22Rv1 (cell line): ENCODE measurements at regions not wholly inside any gene's neighbourhood (a gene's known extent, or its start where the extent isn't known, plus 50 kb on each side); places are given as distances from the start of the nearest gene placed in this dataset.

Experiments
- CTCF ChIP-seq: fragments of 450-650 bp; IDR thresholded peaks from 2 replicates; pipeline ENCODE4 v1.5.1; 2017; ENCODE audit warnings: mild to moderate bottlenecking
- ZFX ChIP-seq: fragments of 450-650 bp; IDR thresholded peaks from 2 replicates; pipeline ENCODE4 v1.6.1; 2017; ENCODE audit warnings: antibody characterized with exemption, borderline replicate concordance

- TF ChIP-seq CTCF (no peak), ZFX (no peak)
These were observed 1054.2 kb upstream of the FOXG1 start for GRCh38 chr14:27712364-27712763.
